Kidney (tissue), 13 donors: ENCODE measurements at regions not wholly inside any gene's neighbourhood (a gene's known extent, or its start where the extent isn't known, plus 50 kb on each side); places are given as distances from the start of the nearest gene placed in this dataset.
A peak's percentile ranks its signal among the peaks of the same experiment; 100 is the strongest.

Experiments
- DNase-seq, 5 donors: peaks; one replicate each; pipeline ENCODE4 v3.0.0-alpha.2; 2013 to 2020
- FAIRE-seq: peaks from 2 replicates; lab custom pipeline; 2012; peaks lifted over from hg19 to GRCh38; lab: Jason Lieb, UNC
- H3K27ac ChIP-seq, 2 donors: one replicate each; pipeline ENCODE4 v1.7.0; 2013; ENCODE audit warnings: low read depth in 2 of 2, low read length in 2 of 2, inconsistent platforms in 1 of 2
- H3K27me3 ChIP-seq: one replicate; pipeline ENCODE4 v1.7.1; 2013; ENCODE audit warnings: low read length, inconsistent platforms; ENCODE audit not compliant: control insufficient read depth, insufficient read depth
- H3K36me3 ChIP-seq, 3 donors: one replicate each; pipeline versions ENCODE4 v1.7.0 to v1.7.1; 2013; ENCODE audit warnings: low read length in 3 of 3, control low read depth in 1 of 3, inconsistent platforms in 1 of 3; ENCODE audit not compliant: insufficient read depth in 3 of 3, control insufficient read depth in 2 of 3
- H3K4me1 ChIP-seq, 3 donors: one replicate each; pipeline versions ENCODE4 v1.7.0 to v1.7.1; 2013; ENCODE audit warnings: low read length in 3 of 3, inconsistent platforms in 1 of 3, low read depth in 1 of 3; ENCODE audit not compliant: control insufficient read depth in 2 of 3, insufficient read depth in 2 of 3
- H3K4me3 ChIP-seq, 3 donors: one replicate each; pipeline versions ENCODE4 v1.7.0 to v1.8.1; 2013; ENCODE audit warnings: low read length in 3 of 3, control low read depth in 1 of 3, inconsistent platforms in 1 of 3
- H3K9ac ChIP-seq, 3 donors: one replicate each; pipeline versions ENCODE4 v1.7.0 to v1.7.1; 2013; ENCODE audit warnings: low read length in 3 of 3, control low read depth in 1 of 3, inconsistent platforms in 1 of 3
- H3K9me3 ChIP-seq, 3 donors: one replicate each; pipeline versions ENCODE4 v1.7.0 to v1.7.1; 2013; ENCODE audit warnings: low read length in 3 of 3, control low read depth in 1 of 3, inconsistent platforms in 1 of 3; ENCODE audit not compliant: control insufficient read depth in 2 of 3, insufficient read depth in 1 of 3
- CTCF ChIP-seq: IDR thresholded peaks from 3 replicates; pipeline ENCODE4 v1.5.1; 2012; ENCODE audit warnings: mild to moderate bottlenecking, moderate library complexity, borderline replicate concordance; ENCODE audit not compliant: insufficient read depth; ENCODE audit errors: extremely low read depth
- intact Hi-C: fragments of 100-400 bp; cut with DNase I; formaldehyde crosslinking; loops from one replicate; pipeline ENCODE4 v1.11.1; 2022
- donor health status: control.
- donor health status: control.
- donor health status: control.
- donor health status: control.
- donor health status: control.
- donor health status: DM: yes; HTN: yes; CAD: no.
- donor health status: Normal renal cell carcinoma (clear cell type).

GRCh38 chr14:105899657-105900397 lies 373.4 kb downstream of the TMEM121 start:
- FAIRE-seq: no peak
- DNase-seq: peak in 1 of 5 donors; percentile 48
- intact Hi-C loops: no loop called here
- H3K27me3 ChIP-seq: no peaks in the 10 kb centered on the region
- no peaks in the 10 kb centered on the region for H3K36me3 ChIP-seq
- H3K4me1 ChIP-seq: no peaks in the 10 kb centered on the region
- no peak for TF ChIP-seq CTCF
- no peak overlapping the region for H3K9ac ChIP-seq
- no peaks in the 10 kb centered on the region for H3K9me3 ChIP-seq
- H3K27ac ChIP-seq: no peak overlapping the region
- no peak overlapping the region for H3K4me3 ChIP-seq

- Histone ChIP-seq H3K36me3 (no peaks in the 10 kb centered on the region), H3K9ac (no peak overlapping the region), H3K27ac (no peak overlapping the region), H3K4me3 (no peak overlapping the region), H3K9me3 (no peaks in the 10 kb centered on the region), H3K4me1 (no peaks in the 10 kb centered on the region), H3K27me3 (no peaks in the 10 kb centered on the region)
- DNase-seq (peak in 1 of 5 donors; percentile 60), FAIRE-seq (no peak)
- intact Hi-C loops: no loop called here
- no peak for TF ChIP-seq CTCF
Observed at GRCh38 chr14:105900398-105901160, 374.2 kb downstream of the TMEM121 start.

GRCh38 chr14:105901226-105901625 lies 374.8 kb downstream of the TMEM121 start:
- DNase-seq: no peak
- H3K4me3 ChIP-seq: no peak overlapping the region
- intact Hi-C loops: no loop called here
- TF ChIP-seq CTCF: no peak
- FAIRE-seq: no peak
- H3K9ac ChIP-seq: no peak overlapping the region
- no peak overlapping the region for H3K27ac ChIP-seq
- no peaks in the 10 kb centered on the region for H3K9me3 ChIP-seq
- no peaks in the 10 kb centered on the region for H3K27me3 ChIP-seq
- H3K36me3 ChIP-seq: no peaks in the 10 kb centered on the region
- H3K4me1 ChIP-seq: no peaks in the 10 kb centered on the region
